Testis (tissue), 2 donors: ENCODE measurements at regions not wholly inside any gene's neighbourhood (a gene's known extent, or its start where the extent isn't known, plus 50 kb on each side); places are given as distances from the start of the nearest gene placed in this dataset.

Experiments
- DNase-seq: peaks from one replicate; pipeline ENCODE4 v3.0.0-alpha.2; 2019
- H3K27ac ChIP-seq, 2 donors: fragments of 200-600 bp; sonication (generic); one replicate each; pipeline ENCODE4 v1.5.1; 2019
- H3K27me3 ChIP-seq: fragments of 200-600 bp; sonication (generic); one replicate; pipeline ENCODE4 v1.5.1; 2019
- H3K36me3 ChIP-seq: fragments of 200-600 bp; sonication (generic); one replicate; pipeline ENCODE4 v1.5.1; 2017; ENCODE audit warnings: low read depth; ENCODE audit errors: missing control alignments
- H3K4me1 ChIP-seq: fragments of 200-600 bp; sonication (generic); one replicate; pipeline ENCODE4 v1.5.1; 2019
- H3K4me3 ChIP-seq, 2 donors: fragments of 200-600 bp; sonication (generic); one replicate each; pipeline ENCODE4 v1.5.1; 2017 to 2019
- H3K9me3 ChIP-seq: fragments of 200-600 bp; sonication (generic); one replicate; pipeline ENCODE4 v1.5.1; 2017
- POLR2A ChIP-seq: fragments of 450-650 bp; IDR thresholded peaks from one replicate; pipeline ENCODE4 v1.6.1; 2017; ENCODE audit warnings: antibody characterized with exemption, mild to moderate bottlenecking, moderate library complexity
- WGBS, 2 donors: methylation state at CpG; one replicate each; pipeline ENCODE4 v1.1.5; 2018; 5-methylcytosine and 5-hydroxymethylcytosine counted together
- intact Hi-C: fragments of 100-400 bp; cut with DNase I; formaldehyde crosslinking; loops from one replicate; pipeline ENCODE4 v1.15.1; 2023; ENCODE audit warnings: low total_unique reads
- TF ChIP-seq, protein P1 (sequence below), 3 experiments: fragments of 450-650 bp in 2 of 3; fragments of 200-600 bp in 1 of 3; sonication (generic) in 1 of 3; IDR thresholded peaks; one replicate each; pipeline ENCODE4 v1.5.1; 2016 to 2019; ENCODE audit warnings: antibody characterized with exemption in 3 of 3, mild to moderate bottlenecking in 2 of 3, moderate library complexity in 1 of 3

DNA sequence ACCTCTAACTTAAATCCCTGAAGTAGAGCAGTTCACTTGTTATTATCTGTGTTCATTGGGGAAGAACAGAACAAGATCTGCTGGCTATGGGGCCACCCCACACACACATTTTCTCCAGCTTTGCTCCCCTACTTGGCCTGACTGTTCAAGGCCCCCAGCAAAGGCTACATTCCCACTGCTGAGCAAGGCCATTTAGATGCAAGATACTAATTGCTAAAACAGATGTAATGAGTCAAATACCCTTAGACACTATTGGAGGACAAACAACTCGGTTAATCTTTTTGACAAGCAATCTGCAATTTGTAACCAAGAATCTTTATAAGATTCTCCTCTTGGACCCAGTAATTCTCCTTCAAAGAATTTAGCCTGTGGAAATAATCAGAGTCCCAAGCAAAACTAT is 67.7 kb downstream of the NAV1 start:
- H3K27me3 ChIP-seq: no peaks in the 10 kb centered on the region
- no peaks in the 10 kb centered on the region for H3K36me3 ChIP-seq
- H3K9me3 ChIP-seq: no peaks in the 10 kb centered on the region
- peak; percentile 70 for DNase-seq
- intact Hi-C loops: no loop called here
- TF ChIP-seq POLR2A: no peak
- TF ChIP-seq, protein P1, sequence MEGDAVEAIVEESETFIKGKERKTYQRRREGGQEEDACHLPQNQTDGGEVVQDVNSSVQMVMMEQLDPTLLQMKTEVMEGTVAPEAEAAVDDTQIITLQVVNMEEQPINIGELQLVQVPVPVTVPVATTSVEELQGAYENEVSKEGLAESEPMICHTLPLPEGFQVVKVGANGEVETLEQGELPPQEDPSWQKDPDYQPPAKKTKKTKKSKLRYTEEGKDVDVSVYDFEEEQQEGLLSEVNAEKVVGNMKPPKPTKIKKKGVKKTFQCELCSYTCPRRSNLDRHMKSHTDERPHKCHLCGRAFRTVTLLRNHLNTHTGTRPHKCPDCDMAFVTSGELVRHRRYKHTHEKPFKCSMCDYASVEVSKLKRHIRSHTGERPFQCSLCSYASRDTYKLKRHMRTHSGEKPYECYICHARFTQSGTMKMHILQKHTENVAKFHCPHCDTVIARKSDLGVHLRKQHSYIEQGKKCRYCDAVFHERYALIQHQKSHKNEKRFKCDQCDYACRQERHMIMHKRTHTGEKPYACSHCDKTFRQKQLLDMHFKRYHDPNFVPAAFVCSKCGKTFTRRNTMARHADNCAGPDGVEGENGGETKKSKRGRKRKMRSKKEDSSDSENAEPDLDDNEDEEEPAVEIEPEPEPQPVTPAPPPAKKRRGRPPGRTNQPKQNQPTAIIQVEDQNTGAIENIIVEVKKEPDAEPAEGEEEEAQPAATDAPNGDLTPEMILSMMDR (IDR thresholded peaks at IDR 0.05): no peak
- H3K4me3 ChIP-seq: no peak overlapping the region
- H3K4me1 ChIP-seq: peaks cover 49% of the 10 kb centered on the region
- peak overlapping the region in 1 of 2 donors; percentile 12 for H3K27ac ChIP-seq
- 40 to 70% methylated on average over 1 of the region's 1 CpG for WGBS, 2 donors

DNA sequence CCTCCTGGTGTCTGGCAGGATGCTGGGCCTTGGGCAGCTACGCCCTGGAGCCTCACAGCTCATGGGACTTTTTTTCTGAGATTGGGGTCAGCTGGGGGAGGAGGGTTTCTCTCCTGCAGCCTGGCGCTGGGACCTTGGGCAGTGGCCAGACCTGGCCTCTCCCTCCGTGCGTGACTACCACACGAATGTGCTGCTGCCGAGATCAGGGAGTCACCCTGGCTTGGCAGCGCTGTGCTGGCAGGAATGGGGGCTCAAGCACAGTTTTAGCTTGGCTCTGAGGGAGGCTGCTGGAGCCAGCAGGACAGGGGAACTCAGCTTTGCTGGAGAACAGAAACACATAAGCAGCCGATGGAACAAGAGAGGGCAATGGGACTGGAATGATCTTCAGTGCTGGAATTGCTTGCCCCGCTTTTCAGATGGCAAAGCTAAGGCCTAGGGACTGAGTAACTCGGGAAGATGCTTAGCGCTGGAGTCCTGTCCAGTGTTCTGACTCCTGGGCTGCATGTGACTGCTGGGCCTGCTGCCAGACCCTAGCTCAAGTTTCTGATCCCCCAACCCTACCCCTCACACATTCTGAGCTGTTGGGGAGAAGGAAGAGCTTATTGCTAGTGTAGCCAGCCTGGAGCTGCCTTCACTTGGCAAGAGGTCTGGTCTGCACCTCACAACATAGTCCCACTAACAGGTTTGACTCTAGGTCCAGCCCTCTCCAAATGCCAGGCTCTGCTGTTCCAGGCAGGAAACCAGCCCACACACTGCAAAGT is 69.9 kb downstream of the NAV1 start:
- Histone ChIP-seq H3K27ac (peak overlapping the region in 1 of 2 donors; percentile 15), H3K27me3 (no peaks in the 10 kb centered on the region), H3K9me3 (no peaks in the 10 kb centered on the region), H3K4me1 (peaks cover 49% of the 10 kb centered on the region), H3K4me3 (no peak overlapping the region), H3K36me3 (no peaks in the 10 kb centered on the region)
- TF ChIP-seq, protein P1 (IDR thresholded peaks at IDR 0.05): no peak
- TF ChIP-seq POLR2A: no peak
- peak; percentile 89 for DNase-seq
- intact Hi-C loops: no loop called here
- 35 to 48% methylated on average over 4 to 11 of the region's 11 CpGs for WGBS, 2 donors

DNA sequence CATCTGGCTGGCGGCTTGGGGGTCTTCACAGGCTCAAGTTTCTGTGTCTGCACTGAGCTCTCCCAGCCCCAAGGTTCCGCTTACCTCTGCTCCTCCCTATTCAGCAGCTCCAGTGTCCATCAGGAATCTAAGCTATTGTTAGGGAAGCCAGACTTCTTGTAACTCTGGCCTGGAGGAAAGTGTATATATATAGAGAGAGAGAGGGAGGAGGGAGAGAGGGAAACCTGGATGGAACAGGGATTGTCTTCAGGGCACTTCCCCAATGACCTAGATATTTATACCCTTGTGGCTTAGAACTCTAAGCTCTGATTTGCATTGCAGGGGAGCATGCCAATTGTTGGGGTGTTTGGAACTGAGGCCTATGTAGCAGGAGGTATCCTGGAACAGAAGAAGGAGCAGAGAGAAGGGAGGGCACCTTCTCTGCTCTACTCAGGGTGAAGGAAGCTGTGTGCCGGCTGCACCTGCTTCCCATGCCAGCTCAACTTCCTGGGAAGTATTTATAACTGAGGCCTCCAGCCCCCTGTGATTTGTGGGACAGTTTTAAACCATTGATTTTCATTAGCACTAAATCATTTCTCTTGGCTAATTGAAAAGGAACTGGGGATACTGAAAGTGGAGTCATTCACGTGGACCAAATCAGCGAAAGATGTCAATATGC is 70.9 kb downstream of the NAV1 start:
- H3K4me1 ChIP-seq: peaks cover 56% of the 10 kb centered on the region
- TF ChIP-seq, protein P1 (IDR thresholded peaks at IDR 0.05): no peak
- TF ChIP-seq POLR2A: no peak
- no peaks in the 10 kb centered on the region for H3K36me3 ChIP-seq
- 83 to 86% methylated on average over 5 of the region's 5 CpGs for WGBS, 2 donors
- peak overlapping the region in 1 of 2 donors; percentile 15 for H3K27ac ChIP-seq
- DNase-seq: no peak
- no peak overlapping the region for H3K4me3 ChIP-seq
- H3K27me3 ChIP-seq: no peaks in the 10 kb centered on the region
- intact Hi-C loops: no loop called here
- H3K9me3 ChIP-seq: no peaks in the 10 kb centered on the region

DNA sequence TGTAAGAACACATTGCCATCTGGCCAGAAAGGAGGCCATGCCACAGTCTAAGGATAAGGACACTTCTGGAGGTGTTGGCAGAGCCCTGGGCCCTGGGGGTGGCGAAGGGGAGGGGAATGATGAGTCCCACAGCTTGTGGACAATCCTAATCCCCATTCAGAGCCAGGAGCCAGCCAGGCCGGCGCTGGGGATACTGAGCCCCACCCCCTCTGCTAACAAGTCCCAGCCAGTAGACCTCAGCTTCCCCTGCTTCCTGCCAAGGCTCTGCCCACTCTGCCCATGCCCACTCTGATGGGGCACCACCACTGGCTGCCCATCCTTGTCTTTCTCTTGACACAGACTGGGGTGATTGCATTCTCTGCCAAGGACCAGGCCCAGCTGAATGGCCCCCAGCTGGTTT is 71.9 kb downstream of the NAV1 start:
- Histone ChIP-seq H3K27me3 (no peaks in the 10 kb centered on the region), H3K27ac (no peak overlapping the region), H3K9me3 (no peaks in the 10 kb centered on the region), H3K4me1 (peaks cover 50% of the 10 kb centered on the region), H3K4me3 (no peak overlapping the region), H3K36me3 (no peaks in the 10 kb centered on the region)
- intact Hi-C loops: no loop called here
- 74 to 86% methylated on average over 3 of the region's 3 CpGs for WGBS, 2 donors
- no peak for DNase-seq
- no peak for TF ChIP-seq POLR2A
- TF ChIP-seq, protein P1 (IDR thresholded peaks at IDR 0.05): no peak
